ENCODE measurements at regions not wholly inside any gene's neighbourhood (a gene's known extent, or its start where the extent isn't known, plus 50 kb on each side); places are given as distances from the start of the nearest gene placed in this dataset.

DNA sequence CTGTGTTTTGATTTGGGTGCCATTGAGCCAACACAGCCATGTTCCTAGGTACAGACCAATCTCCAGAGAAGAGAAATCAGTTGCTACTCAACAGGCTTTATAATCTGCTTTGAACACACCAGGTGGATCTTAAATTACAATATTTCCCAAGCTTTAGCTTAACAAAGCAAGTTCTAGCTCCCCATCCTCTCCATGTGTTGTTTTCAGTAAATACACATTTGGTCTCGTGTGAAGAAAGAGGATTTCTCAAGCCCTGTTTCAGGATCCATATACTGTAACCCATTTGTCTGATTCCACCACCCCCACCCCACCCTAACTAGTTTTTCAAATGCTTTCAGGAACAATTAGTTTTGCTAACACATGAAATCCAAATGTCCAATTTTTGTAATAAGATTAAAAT, 109.6 kb upstream of the NIPBL start:
- no peak overlapping the region for H3K27ac ChIP-seq
- H3K4me3 ChIP-seq: no peak overlapping the region
- peaks cover 0 to 6% (median 0%) of the 10 kb centered on the region in 4 donors for H3K4me1 ChIP-seq
- WGBS, 5 donors: 66 to 85% (median 76%) methylated on average over 1 of the region's 1 CpG
- no peak for DNase-seq
- H3K36me3 ChIP-seq: no peaks in the 10 kb centered on the region
- peaks cover 0 to 5% (median 2%) of the 10 kb centered on the region in 4 donors for H3K9me3 ChIP-seq
- TF ChIP-seq, protein P1, sequence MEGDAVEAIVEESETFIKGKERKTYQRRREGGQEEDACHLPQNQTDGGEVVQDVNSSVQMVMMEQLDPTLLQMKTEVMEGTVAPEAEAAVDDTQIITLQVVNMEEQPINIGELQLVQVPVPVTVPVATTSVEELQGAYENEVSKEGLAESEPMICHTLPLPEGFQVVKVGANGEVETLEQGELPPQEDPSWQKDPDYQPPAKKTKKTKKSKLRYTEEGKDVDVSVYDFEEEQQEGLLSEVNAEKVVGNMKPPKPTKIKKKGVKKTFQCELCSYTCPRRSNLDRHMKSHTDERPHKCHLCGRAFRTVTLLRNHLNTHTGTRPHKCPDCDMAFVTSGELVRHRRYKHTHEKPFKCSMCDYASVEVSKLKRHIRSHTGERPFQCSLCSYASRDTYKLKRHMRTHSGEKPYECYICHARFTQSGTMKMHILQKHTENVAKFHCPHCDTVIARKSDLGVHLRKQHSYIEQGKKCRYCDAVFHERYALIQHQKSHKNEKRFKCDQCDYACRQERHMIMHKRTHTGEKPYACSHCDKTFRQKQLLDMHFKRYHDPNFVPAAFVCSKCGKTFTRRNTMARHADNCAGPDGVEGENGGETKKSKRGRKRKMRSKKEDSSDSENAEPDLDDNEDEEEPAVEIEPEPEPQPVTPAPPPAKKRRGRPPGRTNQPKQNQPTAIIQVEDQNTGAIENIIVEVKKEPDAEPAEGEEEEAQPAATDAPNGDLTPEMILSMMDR (IDR thresholded peaks at IDR 0.05): no peak
- TF ChIP-seq POLR2A (IDR thresholded peaks at IDR 0.05): no peak
- TF ChIP-seq EP300 (IDR thresholded peaks at IDR 0.05): no peak
- TF ChIP-seq POLR2AphosphoS5 (IDR thresholded peaks at IDR 0.05): no peak
- intact Hi-C loops (cut with DNase I; ENCODE audit: low total_unique reads): no loop called here
- H3K27me3 ChIP-seq: no peaks in the 10 kb centered on the region

DNA sequence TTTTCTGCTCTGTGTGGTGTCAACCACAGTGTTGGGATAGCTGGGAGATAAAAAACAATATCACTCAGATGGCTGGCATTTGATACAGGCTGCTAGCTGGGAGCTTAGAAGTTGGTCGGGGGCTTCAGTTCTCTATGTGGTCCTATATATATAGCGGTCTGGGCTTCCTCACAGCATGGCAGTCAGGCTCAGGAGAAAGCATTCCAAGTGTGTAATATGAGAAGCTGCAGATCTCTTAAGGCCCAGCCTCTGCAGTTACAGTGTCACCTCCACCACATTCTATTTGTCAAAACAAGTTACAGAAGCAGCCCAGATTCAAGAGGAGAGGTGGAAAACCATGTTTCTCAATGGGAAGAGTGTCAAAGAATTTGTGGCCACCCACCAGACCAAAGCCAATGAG, 108.1 kb upstream of the NIPBL start:
- Histone ChIP-seq H3K27ac (no peak overlapping the region), H3K4me1 (peaks cover 0 to 6% (median 0%) of the 10 kb centered on the region in 4 donors), H3K9me3 (peaks cover 0 to 5% (median 2%) of the 10 kb centered on the region in 4 donors), H3K27me3 (no peaks in the 10 kb centered on the region), H3K4me3 (no peak overlapping the region), H3K36me3 (no peaks in the 10 kb centered on the region)
- intact Hi-C loops (cut with DNase I; ENCODE audit: low total_unique reads): no loop called here
- TF ChIP-seq POLR2AphosphoS5 (IDR thresholded peaks at IDR 0.05): no peak
- TF ChIP-seq, protein P1 (IDR thresholded peaks at IDR 0.05): no peak
- TF ChIP-seq POLR2A (IDR thresholded peaks at IDR 0.05): no peak
- TF ChIP-seq EP300 (IDR thresholded peaks at IDR 0.05): no peak
- no peak for DNase-seq
- 84 to 91% (median 87%) methylated on average over 2 of the region's 2 CpGs for WGBS, 5 donors

DNA sequence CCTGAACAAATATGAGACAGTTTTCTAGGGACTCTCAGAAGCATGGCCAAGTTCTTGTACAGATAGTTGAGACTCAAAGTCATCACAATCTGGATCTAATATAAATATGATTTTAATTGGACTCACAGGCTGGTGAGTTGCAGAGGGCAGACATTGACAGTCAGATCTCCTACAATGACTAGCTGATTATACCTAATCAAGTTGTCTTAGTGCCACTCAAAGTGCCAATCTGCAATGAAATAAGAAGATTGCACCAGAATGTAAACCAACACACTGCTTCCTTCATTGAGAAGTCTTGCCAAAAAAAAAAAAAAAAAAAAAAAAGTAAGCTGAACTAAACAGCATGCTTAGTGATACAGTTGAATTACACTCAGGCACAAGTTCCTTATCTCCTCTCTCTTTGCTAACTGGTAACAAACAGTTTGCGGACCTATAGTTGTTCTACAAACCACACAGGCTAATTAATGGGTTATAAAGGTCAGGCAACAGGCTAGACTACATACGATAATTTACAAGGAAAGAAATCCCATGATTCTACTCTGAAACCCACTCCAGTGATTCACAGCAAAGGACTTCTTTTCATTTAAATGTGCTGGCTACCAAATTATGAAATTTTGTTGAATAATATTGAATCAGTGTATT, 107.3 kb upstream of the NIPBL start:
- intact Hi-C loops (cut with DNase I; ENCODE audit: low total_unique reads): no loop called here
- H3K27ac ChIP-seq: no peak overlapping the region

DNA sequence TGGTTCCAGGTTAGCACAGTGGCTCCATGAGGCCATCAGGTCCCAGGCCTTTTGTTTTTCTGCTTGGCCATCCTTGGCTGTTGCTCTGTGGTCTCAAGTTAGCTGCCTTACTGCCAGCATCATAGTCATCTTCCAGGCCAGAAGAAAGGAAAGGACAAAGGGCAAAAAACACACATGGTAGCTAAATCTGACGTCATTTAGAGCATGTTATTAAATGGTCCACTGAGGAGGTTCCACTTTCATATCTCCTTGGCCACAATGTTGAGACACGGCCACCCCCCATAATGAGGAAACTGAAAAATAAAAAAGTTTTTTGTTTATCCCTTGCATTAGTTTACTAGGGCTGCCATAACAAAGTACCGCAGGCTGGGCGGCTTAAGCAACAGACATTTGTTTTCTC, 106.4 kb upstream of the NIPBL start:
- Histone ChIP-seq H3K4me3 (no peak overlapping the region), H3K27ac (no peak overlapping the region), H3K4me1 (peaks cover 0 to 6% (median 0%) of the 10 kb centered on the region in 4 donors), H3K27me3 (no peaks in the 10 kb centered on the region), H3K36me3 (no peaks in the 10 kb centered on the region), H3K9me3 (peaks cover 0 to 5% (median 2%) of the 10 kb centered on the region in 4 donors)
- no peak for DNase-seq
- 76 to 89% (median 80%) methylated on average over 4 of the region's 4 CpGs for WGBS, 5 donors
- intact Hi-C loops (cut with DNase I; ENCODE audit: low total_unique reads): no loop called here
- TF ChIP-seq, protein P1 (IDR thresholded peaks at IDR 0.05): no peak
- TF ChIP-seq POLR2A (IDR thresholded peaks at IDR 0.05): no peak
- no peak for TF ChIP-seq EP300 (IDR thresholded peaks at IDR 0.05)
- TF ChIP-seq POLR2AphosphoS5 (IDR thresholded peaks at IDR 0.05): no peak

More for the DNA sequence above, 107.3 kb upstream of the NIPBL start:
- 26 to 49% (median 43%) methylated on average over 2 of the region's 2 CpGs for WGBS, 5 donors
- Histone ChIP-seq H3K4me3 (no peak overlapping the region), H3K27me3 (no peaks in the 10 kb centered on the region), H3K4me1 (peaks cover 0 to 6% (median 0%) of the 10 kb centered on the region in 4 donors), H3K36me3 (no peaks in the 10 kb centered on the region), H3K9me3 (peaks cover 0 to 5% (median 2%) of the 10 kb centered on the region in 4 donors)
- TF ChIP-seq, protein P1 (IDR thresholded peaks at IDR 0.05): no peak
- no peak for TF ChIP-seq EP300 (IDR thresholded peaks at IDR 0.05)
- TF ChIP-seq POLR2A (IDR thresholded peaks at IDR 0.05): no peak
- no peak for TF ChIP-seq POLR2AphosphoS5 (IDR thresholded peaks at IDR 0.05)
- peak in 1 of 2 donors; percentile 66 for DNase-seq
